NCI-H128 (cell line): ENCODE measurements at regions not wholly inside any gene's neighbourhood (a gene's known extent, or its start where the extent isn't known, plus 50 kb on each side); places are given as distances from the start of the nearest gene placed in this dataset.
"Not testable (repeated sequence)": the region's sequence is repeated elsewhere in the genome, so short reads cannot be mapped to it uniquely, and the experiment has no call there.

Source experiments
- DNase-seq: peaks from one replicate; lab custom pipeline; 2025; ENCODE audit not compliant: unreplicated experiment; lab: John Stamatoyannopoulos, UW

GRCh38 chr12:73009138-73009834 lies 737.1 kb downstream of the TRHDE start:
- not testable (repeated sequence) for DNase-seq

GRCh38 chr12:73017981-73018380 lies 745.8 kb downstream of the TRHDE start:
- DNase-seq, result no peak

- no peak for DNase-seq
Observed at GRCh38 chr12:73053893-73054292, 781.7 kb downstream of the TRHDE start.

- no peak for DNase-seq
Observed at GRCh38 chr12:73057428-73057827, 785.3 kb downstream of the TRHDE start.

GRCh38 chr12:73065913-73066312 lies 793.7 kb downstream of the TRHDE start:
- DNase-seq, result no peak

GRCh38 chr12:73067616-73068015 lies 795.4 kb downstream of the TRHDE start:
- DNase-seq, result no peak

- DNase-seq, result no peak
Observed at GRCh38 chr12:73072214-73072613, 800.0 kb downstream of the TRHDE start.

- DNase-seq, result no peak
Observed at GRCh38 chr12:73076760-73077159, 804.6 kb downstream of the TRHDE start.

- no peak for DNase-seq
Observed at GRCh38 chr12:73083736-73084135, 811.6 kb downstream of the TRHDE start.

- no peak for DNase-seq
Observed at GRCh38 chr12:73106296-73106695, 834.1 kb downstream of the TRHDE start.

- DNase-seq, result no peak
Observed at GRCh38 chr12:73106896-73107295, 834.7 kb downstream of the TRHDE start.

- DNase-seq, result no peak
Observed at GRCh38 chr12:73110816-73111215, 838.6 kb downstream of the TRHDE start.

GRCh38 chr12:73112035-73112816 lies 840.1 kb downstream of the TRHDE start:
- DNase-seq, result no peak

- DNase-seq, result no peak
Observed at GRCh38 chr12:73124480-73124879, 852.3 kb downstream of the TRHDE start.

GRCh38 chr12:73125148-73125547 lies 853.0 kb downstream of the TRHDE start:
- no peak for DNase-seq

- DNase-seq, result no peak
Observed at GRCh38 chr12:73136386-73136785, 864.2 kb downstream of the TRHDE start.

GRCh38 chr12:73139642-73140041 lies 867.5 kb downstream of the TRHDE start:
- not testable (repeated sequence) for DNase-seq

- DNase-seq, result no peak
Observed at GRCh38 chr12:73158341-73158740, 886.2 kb downstream of the TRHDE start.

- no peak for DNase-seq
Observed at GRCh38 chr12:73159954-73160353, 887.8 kb downstream of the TRHDE start.

GRCh38 chr12:73161970-73162369 lies 889.8 kb downstream of the TRHDE start:
- DNase-seq, result no peak

GRCh38 chr12:73180734-73181133 lies 908.6 kb downstream of the TRHDE start:
- DNase-seq, result no peak

GRCh38 chr12:73181244-73181643 lies 909.1 kb downstream of the TRHDE start:
- no peak for DNase-seq
